B cell (primary cell): ENCODE measurements at regions not wholly inside any gene's neighbourhood (a gene's known extent, or its start where the extent isn't known, plus 50 kb on each side); places are given as distances from the start of the nearest gene placed in this dataset.

Experiments used
- CTCF ChIP-seq: fragments of 200-600 bp; IDR thresholded peaks from one replicate; pipeline ENCODE4 v1.8.0; 2022; ENCODE audit warnings: antibody characterized with exemption, mild to moderate bottlenecking
- EZH2 ChIP-seq: IDR thresholded peaks from 2 replicates; pipeline ENCODE4 v1.6.1; 2012; ENCODE audit warnings: borderline replicate concordance, low read depth, mild to moderate bottlenecking, moderate library complexity, low read length; ENCODE audit not compliant: insufficient read depth, poor library complexity, severe bottlenecking

GRCh38 chr1:208748387-208749165 is 504.4 kb upstream of the PLXNA2 start:
- TF ChIP-seq CTCF (no peak), EZH2 (no peak)
